ENCODE measurements at regions not wholly inside any gene's neighbourhood (a gene's known extent, or its start where the extent isn't known, plus 50 kb on each side); places are given as distances from the start of the nearest gene placed in this dataset.

GRCh38 chr12:111226680-111227079, 142.2 kb downstream of the PHETA1 start:
- DNase-seq (ENCODE audit: low read depth in 1 of 2, low spot score in 1 of 2): no peak
- Histone ChIP-seq H3K4me2 (no peak overlapping the region), H3K4me3 (no peak overlapping the region), H3K27ac (no peak overlapping the region), H3K9me3 (no peaks in the 10 kb centered on the region), H3K4me1 (no peaks in the 10 kb centered on the region)
- ChIA-PET CTCF (interaction anchor here (1.5 kb wide), 1 partner anchor 203 kb away, joined by 4 read pairs; no protein-coding TSS in a partner anchor), POLR2A (no interaction called here)
- TF ChIP-seq POLR2A (IDR thresholded peaks at IDR 0.05; ENCODE audit: low read length) (no peak), SMC3 (IDR thresholded peaks at IDR 0.05) (no peak), BCL3 (IDR thresholded peaks at IDR 0.05) (no peak), KDM1A (IDR thresholded peaks at IDR 0.05; ENCODE audit: low read depth) (no peak), GATA3 (IDR thresholded peaks at IDR 0.05; ENCODE audit: borderline replicate concordance) (no peak), CBX2 (IDR thresholded peaks at IDR 0.05; ENCODE audit: borderline replicate concordance, low read depth) (no peak), FOSB (CRISPR knock-in tag; IDR thresholded peaks at IDR 0.05) (no peak), BHLHE40 (IDR thresholded peaks at IDR 0.05; ENCODE audit: low read depth, low read length) (no peak), TFCP2L1 (CRISPR knock-in tag; IDR thresholded peaks at IDR 0.05) (no peak), JUNB (IDR thresholded peaks at IDR 0.05) (no peak), FOSL2 (IDR thresholded peaks at IDR 0.05) (no peak), FOSL2 (CRISPR knock-in tag; IDR thresholded peaks at IDR 0.05) (no peak), CTCF (IDR thresholded peaks at IDR 0.05) (no peak)
- no peak for FAIRE-seq
- no peak for ATAC-seq
- 73% methylated on average over 21 of the region's 21 CpGs for WGBS (ENCODE audit: missing lambda C conversion rate)

- Histone ChIP-seq H3K4me3 (no peak overlapping the region), H3K4me1 (no peaks in the 10 kb centered on the region), H3K9me3 (no peaks in the 10 kb centered on the region), H3K27ac (no peak overlapping the region), H3K4me2 (no peak overlapping the region)
- 26% methylated on average over 6 of the region's 6 CpGs for WGBS (ENCODE audit: missing lambda C conversion rate)
- DNase-seq (ENCODE audit: low read depth in 1 of 2, low spot score in 1 of 2) (no peak), FAIRE-seq (no peak), ATAC-seq (no peak)
- CTCF ChIA-PET: interaction anchor here (0.9 to 1.2 kb wide), 4 partner anchors 11 to 227 kb away, joined by 3 to 4 read pairs (median 3); no protein-coding TSS in a partner anchor
- POLR2A ChIA-PET: no interaction called here
- TF ChIP-seq HOXA7 (CRISPR knock-in tag; IDR thresholded peaks at IDR 0.05) (no peak), ZFP36 (IDR thresholded peaks at IDR 0.05; ENCODE audit: borderline replicate concordance, partially characterized antibody) (peak; percentile 54)
These were observed 143.6 kb downstream of the PHETA1 start for GRCh38 chr12:111225307-111225706.

GRCh38 chr12:111224186-111225066, 144.5 kb downstream of the PHETA1 start:
- WGBS (ENCODE audit: missing lambda C conversion rate): 29% methylated on average over 14 of the region's 14 CpGs
- no peak for FAIRE-seq
- Histone ChIP-seq H3K9me3 (no peaks in the 10 kb centered on the region), H3K4me1 (no peaks in the 10 kb centered on the region), H3K4me3 (no peak overlapping the region), H3K27ac (no peak overlapping the region), H3K4me2 (no peak overlapping the region)
- DNase-seq (ENCODE audit: low read depth in 1 of 2, low spot score in 1 of 2): no peak
- CTCF ChIA-PET: interaction anchor here (0.6 to 1.0 kb wide), 3 partner anchors 75 to 228 kb away, joined by 3 to 4 read pairs (median 3); no protein-coding TSS in a partner anchor
- ATAC-seq: no peak; a peak in 1 of 6 replicates
- POLR2A ChIA-PET: interaction anchor here (0.6 kb wide), 2 partner anchors 8 to 35 kb away, joined by 5 to 6 read pairs; no protein-coding TSS in a partner anchor
- TF ChIP-seq HDAC2 (IDR thresholded peaks at IDR 0.05): no peak
- TF ChIP-seq GATA3 (IDR thresholded peaks at IDR 0.05; ENCODE audit: borderline replicate concordance): no peak
- no peak for TF ChIP-seq HOXB5 (CRISPR knock-in tag; IDR thresholded peaks at IDR 0.05)
- no peak for TF ChIP-seq ZC3H11A (IDR thresholded peaks at IDR 0.05)
- peak; percentile 57 for TF ChIP-seq ZFP36 (IDR thresholded peaks at IDR 0.05; ENCODE audit: borderline replicate concordance, partially characterized antibody)
- TF ChIP-seq HMGXB4 (CRISPR knock-in tag; IDR thresholded peaks at IDR 0.05; ENCODE audit: borderline replicate concordance): no peak
- no peak for TF ChIP-seq BCL3 (IDR thresholded peaks at IDR 0.05)
- no peak for TF ChIP-seq RARB (CRISPR knock-in tag; IDR thresholded peaks at IDR 0.05)

All from A549 (cell line).